ENCODE measurements at regions not wholly inside any gene's neighbourhood (a gene's known extent, or its start where the extent isn't known, plus 50 kb on each side); places are given as distances from the start of the nearest gene placed in this dataset.

- H3K79me2 ChIP-seq (replicated peaks; ENCODE audit: insufficient read depth, low read length) = no peaks in the 10 kb centered on the region
- no peak overlapping the region for H3K4me3 ChIP-seq (ENCODE audit: low read length)
- TF ChIP-seq CTCF (IDR thresholded peaks at IDR 0.05; ENCODE audit: poor library complexity, severe bottlenecking) (no peak), POLR2AphosphoS5 (IDR thresholded peaks at IDR 0.05) (no peak), EZH2 (IDR thresholded peaks at IDR 0.05; ENCODE audit: borderline replicate concordance, insufficient read depth, low read length, poor library complexity, severe bottlenecking) (no peak), EP300 (conservative IDR thresholded peaks at IDR 0.05; ENCODE audit: poor library complexity, severe bottlenecking) (no peak), TAF1 (IDR thresholded peaks at IDR 0.05; ENCODE audit: low read depth) (no peak)
- no peaks in the 10 kb centered on the region for H3K9me2 ChIP-seq (ENCODE audit: insufficient read depth, low read length)
- no peak overlapping the region for H3K27ac ChIP-seq (ENCODE audit: low read length)
- H3K36me3 ChIP-seq (ENCODE audit: insufficient read depth, low read length) = no peaks in the 10 kb centered on the region
- H3K9ac ChIP-seq (ENCODE audit: low read length) = no peak overlapping the region
- no peaks in the 10 kb centered on the region for H3K9me3 ChIP-seq (ENCODE audit: low read length)
- H4K20me1 ChIP-seq (ENCODE audit: insufficient read depth) = no peaks in the 10 kb centered on the region
- H3K4me2 ChIP-seq (ENCODE audit: low read length) = no peak overlapping the region
- H2AFZ ChIP-seq (ENCODE audit: low read depth, low read length) = no peak overlapping the region
- H3K27me3 ChIP-seq (ENCODE audit: insufficient read depth, low read depth, low read length) = no peaks in the 10 kb centered on the region
- H3F3A ChIP-seq (ENCODE audit: insufficient read depth, low read length, poor library complexity, severe bottlenecking) = no peaks in the 10 kb centered on the region
Observed at GRCh38 chr3:177529071-177529550, 331.8 kb upstream of the TBL1XR1 start.

GRCh38 chr3:177529716-177530335 is 332.5 kb upstream of the TBL1XR1 start:
- Histone ChIP-seq H3K9ac (ENCODE audit: low read length) (no peak overlapping the region), H3K79me2 (replicated peaks; ENCODE audit: insufficient read depth, low read length) (no peaks in the 10 kb centered on the region)

More at GRCh38 chr3:177529716-177530335, 332.5 kb upstream of the TBL1XR1 start:
- no peaks in the 10 kb centered on the region for H3F3A ChIP-seq (ENCODE audit: insufficient read depth, low read length, poor library complexity, severe bottlenecking)
- no peaks in the 10 kb centered on the region for H3K9me2 ChIP-seq (ENCODE audit: insufficient read depth, low read length)
- no peaks in the 10 kb centered on the region for H3K27me3 ChIP-seq (ENCODE audit: insufficient read depth, low read depth, low read length)
- H3K36me3 ChIP-seq (ENCODE audit: insufficient read depth, low read length) = no peaks in the 10 kb centered on the region
- no peak overlapping the region for H3K4me2 ChIP-seq (ENCODE audit: low read length)
- no peaks in the 10 kb centered on the region for H3K9me3 ChIP-seq (ENCODE audit: low read length)
- no peaks in the 10 kb centered on the region for H4K20me1 ChIP-seq (ENCODE audit: insufficient read depth)
- TF ChIP-seq CTCF (IDR thresholded peaks at IDR 0.05; ENCODE audit: poor library complexity, severe bottlenecking) (no peak), MXI1 (conservative IDR thresholded peaks at IDR 0.05; ENCODE audit: poor library complexity, severe bottlenecking) (no peak), EZH2 (IDR thresholded peaks at IDR 0.05; ENCODE audit: borderline replicate concordance, insufficient read depth, low read length, poor library complexity, severe bottlenecking) (no peak), EP300 (conservative IDR thresholded peaks at IDR 0.05; ENCODE audit: poor library complexity, severe bottlenecking) (no peak), POLR2AphosphoS5 (IDR thresholded peaks at IDR 0.05) (no peak), REST (IDR thresholded peaks at IDR 0.05; ENCODE audit: borderline replicate concordance) (no peak), RAD21 (conservative IDR thresholded peaks at IDR 0.05) (no peak), TAF1 (IDR thresholded peaks at IDR 0.05; ENCODE audit: low read depth) (no peak), SMC3 (conservative IDR thresholded peaks at IDR 0.05; ENCODE audit: poor library complexity) (no peak)
- no peak overlapping the region for H3K4me3 ChIP-seq (ENCODE audit: low read length)
- no peak overlapping the region for H2AFZ ChIP-seq (ENCODE audit: low read depth, low read length)
- no peak overlapping the region for H3K27ac ChIP-seq (ENCODE audit: low read length)

Data from neural cell (in vitro differentiated cells).